Mesothelial cell of epicardium (in vitro differentiated cells): ENCODE measurements at regions not wholly inside any gene's neighbourhood (a gene's known extent, or its start where the extent isn't known, plus 50 kb on each side); places are given as distances from the start of the nearest gene placed in this dataset.
"Not testable (repeated sequence)": the region's sequence is repeated elsewhere in the genome, so short reads cannot be mapped to it uniquely, and the experiment has no call there.

Experiments used
- DNase-seq, 2 experiments: peaks; one replicate each; pipeline ENCODE4 v3.0.0; 2021; ENCODE audit warnings: low spot score in 2 of 2; ENCODE audit not compliant: unreplicated experiment in 2 of 2
- H3K27ac Mint-ChIP-seq: 2 replicates; pipeline ENCODE4 v1.8.0; 2021; ENCODE audit warnings: mixed read lengths
- H3K27me3 Mint-ChIP-seq: 2 replicates; pipeline ENCODE4 v1.8.0; 2021; ENCODE audit warnings: low read depth, mixed read lengths
- H3K36me3 Mint-ChIP-seq: 2 replicates; pipeline ENCODE4 v1.8.0; 2021; ENCODE audit warnings: mixed read lengths
- H3K4me1 Mint-ChIP-seq: 2 replicates; pipeline ENCODE4 v1.8.0; 2021; ENCODE audit warnings: mixed read lengths
- H3K4me3 Mint-ChIP-seq: 2 replicates; pipeline ENCODE4 v1.8.0; 2021; ENCODE audit warnings: mild to moderate bottlenecking, moderate library complexity, mixed read lengths
- H3K9me3 Mint-ChIP-seq: 2 replicates; pipeline ENCODE4 v1.8.0; 2021; ENCODE audit warnings: mixed read lengths
- TF ChIP-seq, protein P1 (sequence below): fragments of 200-600 bp; sonication (generic); IDR thresholded peaks from one replicate; pipeline ENCODE4 v1.5.0; 2021; ENCODE audit warnings: antibody characterized with exemption; ENCODE audit not compliant: unreplicated experiment

DNA sequence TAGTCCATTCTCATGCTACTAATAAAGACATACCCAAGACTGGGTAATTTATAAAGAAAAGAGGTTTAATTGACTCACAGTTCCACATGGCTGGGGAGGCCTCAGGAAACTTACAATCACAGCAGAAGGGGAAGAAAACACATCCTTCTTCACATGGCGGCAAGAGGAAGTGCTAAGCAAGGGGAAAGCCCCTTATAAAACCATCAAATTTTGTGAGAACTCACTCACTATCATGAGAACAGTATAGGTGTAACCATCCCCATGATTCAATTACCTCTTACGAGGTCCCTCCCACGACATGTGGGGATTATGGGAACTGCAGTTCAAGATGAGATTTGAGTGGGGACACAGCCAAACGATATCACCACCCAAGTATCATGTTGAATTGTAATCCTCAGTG lies 52.7 kb upstream of the FOXO6 start:
- not testable (repeated sequence) for H3K36me3 Mint-ChIP-seq, DNase-seq, H3K27ac Mint-ChIP-seq, H3K4me1 Mint-ChIP-seq, H3K4me3 Mint-ChIP-seq
- H3K27me3 Mint-ChIP-seq, result peaks cover 10% of the 10 kb centered on the region
- H3K9me3 Mint-ChIP-seq, result peaks cover 13% of the 10 kb centered on the region

DNA sequence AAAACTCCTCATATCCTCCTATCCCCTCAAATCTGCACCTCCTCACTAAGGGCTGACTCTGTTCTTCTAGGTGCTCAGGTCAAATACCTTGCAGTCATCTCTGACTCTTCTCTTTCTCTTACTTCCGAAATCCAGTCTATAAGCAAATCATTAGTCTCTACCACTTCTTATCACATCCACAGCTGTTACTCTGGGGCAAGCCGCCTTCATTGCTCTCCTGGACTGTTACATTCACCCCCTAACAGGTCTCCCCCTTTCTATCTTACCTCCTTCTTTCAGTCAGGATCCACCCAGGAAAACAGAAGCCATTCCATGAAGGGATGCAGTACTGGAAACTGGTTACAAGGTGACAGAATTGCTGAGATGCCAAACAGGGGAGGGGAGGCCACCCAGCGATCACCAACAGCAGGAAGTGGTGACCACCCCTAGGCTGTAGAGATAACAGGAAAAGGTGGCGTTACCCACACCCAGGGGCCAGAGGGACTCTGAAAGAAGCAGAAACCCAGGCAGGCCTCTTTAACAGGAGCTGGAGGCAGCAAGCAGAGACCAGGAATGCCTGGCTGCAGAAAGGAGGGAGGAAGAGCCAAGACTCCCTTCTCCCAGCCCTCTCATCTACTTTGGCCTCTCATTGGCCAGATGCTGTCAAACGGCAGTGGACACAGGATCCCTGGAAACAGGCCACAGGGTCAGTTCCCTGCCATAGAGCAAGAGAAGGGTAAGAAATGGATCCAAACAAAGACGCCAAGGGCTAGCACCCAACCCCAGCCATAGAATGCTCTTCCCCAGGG lies 55.5 kb upstream of the FOXO6 start:
- Mint-ChIP-seq H3K27ac (no peak overlapping the region), H3K36me3 (no peaks in the 10 kb centered on the region), H3K4me3 (no peak overlapping the region), H3K27me3 (peaks cover 27% of the 10 kb centered on the region), H3K9me3 (peaks cover 13% of the 10 kb centered on the region), H3K4me1 (no peaks in the 10 kb centered on the region)
- TF ChIP-seq, protein P1, sequence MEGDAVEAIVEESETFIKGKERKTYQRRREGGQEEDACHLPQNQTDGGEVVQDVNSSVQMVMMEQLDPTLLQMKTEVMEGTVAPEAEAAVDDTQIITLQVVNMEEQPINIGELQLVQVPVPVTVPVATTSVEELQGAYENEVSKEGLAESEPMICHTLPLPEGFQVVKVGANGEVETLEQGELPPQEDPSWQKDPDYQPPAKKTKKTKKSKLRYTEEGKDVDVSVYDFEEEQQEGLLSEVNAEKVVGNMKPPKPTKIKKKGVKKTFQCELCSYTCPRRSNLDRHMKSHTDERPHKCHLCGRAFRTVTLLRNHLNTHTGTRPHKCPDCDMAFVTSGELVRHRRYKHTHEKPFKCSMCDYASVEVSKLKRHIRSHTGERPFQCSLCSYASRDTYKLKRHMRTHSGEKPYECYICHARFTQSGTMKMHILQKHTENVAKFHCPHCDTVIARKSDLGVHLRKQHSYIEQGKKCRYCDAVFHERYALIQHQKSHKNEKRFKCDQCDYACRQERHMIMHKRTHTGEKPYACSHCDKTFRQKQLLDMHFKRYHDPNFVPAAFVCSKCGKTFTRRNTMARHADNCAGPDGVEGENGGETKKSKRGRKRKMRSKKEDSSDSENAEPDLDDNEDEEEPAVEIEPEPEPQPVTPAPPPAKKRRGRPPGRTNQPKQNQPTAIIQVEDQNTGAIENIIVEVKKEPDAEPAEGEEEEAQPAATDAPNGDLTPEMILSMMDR, result no peak
- no peak for DNase-seq

DNA sequence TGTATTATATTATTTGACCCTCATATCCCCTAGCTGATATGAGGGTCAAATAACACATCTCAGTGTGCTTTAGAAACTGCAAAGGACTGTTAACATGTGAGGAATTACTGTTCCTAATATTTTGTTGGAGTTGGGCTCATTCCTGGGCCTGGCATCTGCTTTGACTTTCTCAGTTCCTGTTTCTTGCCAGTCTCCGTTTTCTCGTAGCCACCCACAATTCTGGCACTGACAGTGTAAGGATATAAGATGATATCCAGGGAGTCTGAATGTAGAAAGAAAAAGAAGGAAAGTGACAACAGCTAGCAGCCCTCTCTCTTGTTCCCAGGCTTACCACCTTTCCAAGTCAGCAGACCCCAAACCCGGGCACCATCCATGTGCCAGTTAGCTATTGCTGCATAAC lies 54.4 kb upstream of the SCMH1 start:
- Mint-ChIP-seq H3K27ac (no peak overlapping the region), H3K4me3 (no peak overlapping the region), H3K27me3 (peaks cover 37% of the 10 kb centered on the region), H3K9me3 (no peaks in the 10 kb centered on the region), H3K36me3 (no peaks in the 10 kb centered on the region), H3K4me1 (peaks cover 3% of the 10 kb centered on the region)
- TF ChIP-seq, protein P1, result no peak
- DNase-seq, result no peak

DNA sequence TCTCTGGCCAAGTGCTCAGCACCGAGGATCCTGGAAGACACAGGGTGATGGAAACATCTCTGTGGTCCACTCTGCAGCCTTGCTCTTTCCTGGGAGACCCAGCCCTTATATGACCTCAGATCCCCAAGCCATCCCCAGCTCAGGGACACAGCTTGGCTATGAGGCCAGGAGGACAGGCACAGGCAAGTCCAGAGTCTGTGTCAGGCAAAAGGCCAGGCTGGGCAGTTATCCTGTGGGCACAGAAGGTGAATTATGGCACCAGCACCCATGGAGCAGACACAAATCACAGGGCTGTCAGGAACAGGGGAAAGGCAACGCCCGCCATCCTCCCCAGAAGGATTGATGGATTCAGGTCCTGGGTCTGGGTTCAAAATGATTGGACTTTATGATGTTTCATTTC lies 52.1 kb upstream of the SCMH1 start:
- Mint-ChIP-seq H3K4me1 (peaks cover 3% of the 10 kb centered on the region), H3K4me3 (no peak overlapping the region), H3K27me3 (peaks cover 52% of the 10 kb centered on the region), H3K27ac (no peak overlapping the region), H3K36me3 (no peaks in the 10 kb centered on the region), H3K9me3 (no peaks in the 10 kb centered on the region)
- TF ChIP-seq, protein P1, result no peak
- DNase-seq, result no peak

DNA sequence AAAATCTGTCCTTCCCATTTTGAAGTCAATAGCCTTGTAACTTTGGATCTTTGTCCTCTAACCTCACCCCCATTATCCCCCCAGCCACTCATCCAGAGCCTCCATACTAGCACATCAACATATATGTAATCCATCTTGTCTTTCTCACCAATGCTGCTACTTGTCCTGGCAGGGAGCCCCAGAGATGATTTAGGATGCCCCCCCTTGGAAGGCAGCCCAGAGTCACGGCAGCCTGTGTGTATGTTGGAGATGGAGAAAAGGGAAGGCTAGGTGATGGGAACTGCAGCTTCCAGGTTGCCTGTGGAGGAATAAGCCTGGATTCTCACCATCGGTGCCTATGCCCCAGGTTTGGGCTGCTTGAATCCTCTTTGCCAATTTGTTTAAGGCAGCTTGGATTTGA lies 51.7 kb upstream of the SCMH1 start:
- Mint-ChIP-seq H3K4me3 (no peak overlapping the region), H3K27ac (no peak overlapping the region), H3K9me3 (no peaks in the 10 kb centered on the region), H3K27me3 (peaks cover 53% of the 10 kb centered on the region), H3K36me3 (no peaks in the 10 kb centered on the region), H3K4me1 (peaks cover 3% of the 10 kb centered on the region)
- DNase-seq, result no peak
- TF ChIP-seq, protein P1, result no peak
